Fibroblast of villous mesenchyme (primary cell): ENCODE measurements at regions not wholly inside any gene's neighbourhood (a gene's known extent, or its start where the extent isn't known, plus 50 kb on each side); places are given as distances from the start of the nearest gene placed in this dataset.

ENCODE experiments used
- DNase-seq: peaks from one replicate; pipeline ENCODE4 v3.0.0-alpha.2; 2010; ENCODE audit warnings: low read depth
- H3K4me3 ChIP-seq: 2 replicates; pipeline ENCODE4 v1.5.1; 2011; ENCODE audit warnings: low read depth, mild to moderate bottlenecking, low read length
- TF ChIP-seq, protein P1 (sequence below): IDR thresholded peaks from 2 replicates; pipeline ENCODE4 v1.5.1; 2012; ENCODE audit warnings: low read depth, mild to moderate bottlenecking, low read length; ENCODE audit not compliant: insufficient read depth

DNA sequence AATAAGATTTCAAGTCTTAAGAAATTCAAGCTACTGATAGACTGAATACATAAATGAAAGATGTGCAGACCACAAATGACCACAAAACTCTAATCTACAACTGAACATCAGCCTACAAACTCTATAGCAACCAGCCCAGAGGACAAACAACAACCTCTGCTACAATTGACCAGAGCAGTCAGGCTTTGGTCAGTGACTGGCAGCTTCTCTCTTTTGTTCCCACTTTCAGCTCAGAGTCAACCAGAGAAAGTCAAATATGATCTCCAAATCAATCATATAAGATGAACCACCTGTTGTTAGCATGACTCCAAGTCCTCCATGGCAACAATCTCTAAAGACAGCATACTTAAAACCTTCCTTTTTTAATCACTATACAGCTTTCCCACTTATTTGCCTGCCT, 996.2 kb downstream of the SUCLG1 start:
- no peak for DNase-seq
- TF ChIP-seq, protein P1, sequence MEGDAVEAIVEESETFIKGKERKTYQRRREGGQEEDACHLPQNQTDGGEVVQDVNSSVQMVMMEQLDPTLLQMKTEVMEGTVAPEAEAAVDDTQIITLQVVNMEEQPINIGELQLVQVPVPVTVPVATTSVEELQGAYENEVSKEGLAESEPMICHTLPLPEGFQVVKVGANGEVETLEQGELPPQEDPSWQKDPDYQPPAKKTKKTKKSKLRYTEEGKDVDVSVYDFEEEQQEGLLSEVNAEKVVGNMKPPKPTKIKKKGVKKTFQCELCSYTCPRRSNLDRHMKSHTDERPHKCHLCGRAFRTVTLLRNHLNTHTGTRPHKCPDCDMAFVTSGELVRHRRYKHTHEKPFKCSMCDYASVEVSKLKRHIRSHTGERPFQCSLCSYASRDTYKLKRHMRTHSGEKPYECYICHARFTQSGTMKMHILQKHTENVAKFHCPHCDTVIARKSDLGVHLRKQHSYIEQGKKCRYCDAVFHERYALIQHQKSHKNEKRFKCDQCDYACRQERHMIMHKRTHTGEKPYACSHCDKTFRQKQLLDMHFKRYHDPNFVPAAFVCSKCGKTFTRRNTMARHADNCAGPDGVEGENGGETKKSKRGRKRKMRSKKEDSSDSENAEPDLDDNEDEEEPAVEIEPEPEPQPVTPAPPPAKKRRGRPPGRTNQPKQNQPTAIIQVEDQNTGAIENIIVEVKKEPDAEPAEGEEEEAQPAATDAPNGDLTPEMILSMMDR, result no peak
- no peak overlapping the region for H3K4me3 ChIP-seq

DNA sequence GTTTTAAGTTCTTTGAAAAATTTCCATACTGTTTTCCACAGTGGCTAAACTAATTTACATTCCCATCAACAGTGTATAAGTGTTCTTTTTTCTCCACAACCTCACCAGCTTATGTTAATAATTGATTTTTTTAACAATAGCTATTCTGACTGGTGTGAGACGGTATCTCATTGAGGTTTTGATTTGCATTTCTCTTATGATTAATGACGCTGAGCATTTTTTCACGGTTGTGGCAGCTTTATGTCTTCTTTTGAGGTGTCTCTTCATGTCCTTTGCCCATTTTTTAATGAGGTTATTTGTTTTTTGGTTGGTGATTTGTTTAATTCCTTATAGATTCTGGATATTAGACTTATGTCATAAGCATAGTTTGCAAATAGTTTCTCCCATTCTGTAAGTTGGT, 997.9 kb downstream of the SUCLG1 start:
- no peak for DNase-seq
- H3K4me3 ChIP-seq, result no peak overlapping the region
- TF ChIP-seq, protein P1, result no peak

DNA sequence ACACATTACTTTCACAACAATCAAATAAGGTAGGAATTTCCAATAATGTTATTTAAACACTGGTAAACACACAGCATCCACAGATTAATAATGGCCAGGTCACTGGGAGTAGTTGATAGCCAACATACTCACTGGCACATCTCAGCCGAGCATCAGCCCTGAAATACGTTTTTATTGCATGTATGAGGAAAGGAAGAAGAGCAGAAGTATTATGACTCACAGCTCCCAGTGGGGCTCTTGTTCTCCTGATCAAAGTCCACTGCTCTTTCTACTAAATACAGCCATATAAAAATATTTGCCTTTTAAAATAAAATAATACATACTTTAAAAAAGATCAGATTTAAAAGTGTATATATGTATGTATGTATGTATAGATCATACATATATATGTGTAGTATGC, 999.6 kb downstream of the SUCLG1 start:
- no peak overlapping the region for H3K4me3 ChIP-seq
- no peak for DNase-seq
- TF ChIP-seq, protein P1, result no peak

DNA sequence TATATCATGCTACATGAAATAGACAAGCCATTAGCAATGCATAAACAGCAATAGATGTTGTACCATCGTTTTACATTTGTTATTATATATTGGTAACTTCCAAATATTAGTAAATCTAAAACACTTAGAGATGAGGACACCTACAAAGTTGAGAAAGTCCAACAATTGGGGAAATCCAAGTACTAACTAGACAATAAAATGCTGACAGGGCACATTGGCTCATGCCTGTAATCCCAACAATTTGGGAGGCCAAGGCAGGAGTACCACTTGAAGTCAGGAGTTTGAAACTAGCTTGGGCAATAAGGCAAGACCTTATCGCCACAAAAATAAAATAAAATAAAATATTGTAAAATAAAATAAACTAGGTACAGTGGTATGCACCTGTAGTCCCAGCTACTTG, 1023.1 kb downstream of the SUCLG1 start:
- DNase-seq, result no peak
- TF ChIP-seq, protein P1, result no peak
- H3K4me3 ChIP-seq, result no peak overlapping the region

DNA sequence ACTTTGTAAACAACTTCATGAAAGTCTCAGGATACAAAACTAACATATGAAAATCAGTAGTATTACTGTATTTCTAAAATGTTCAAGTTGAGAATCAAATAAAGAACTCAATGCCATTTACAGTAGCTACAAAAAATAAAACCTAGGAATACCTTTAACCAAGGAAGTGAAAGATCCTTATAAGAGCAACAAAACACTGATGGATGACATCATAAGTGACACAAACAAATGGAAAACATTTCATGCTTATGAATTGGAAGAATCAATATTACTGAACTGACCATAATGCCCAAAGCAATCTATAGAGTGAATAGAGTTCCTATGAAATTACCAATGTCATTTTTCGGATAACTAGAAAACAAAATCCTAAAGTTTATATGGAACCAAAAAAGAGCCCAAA, 1038.1 kb downstream of the SUCLG1 start:
- H3K4me3 ChIP-seq, result no peak overlapping the region
- no peak for DNase-seq
- TF ChIP-seq, protein P1, result no peak

DNA sequence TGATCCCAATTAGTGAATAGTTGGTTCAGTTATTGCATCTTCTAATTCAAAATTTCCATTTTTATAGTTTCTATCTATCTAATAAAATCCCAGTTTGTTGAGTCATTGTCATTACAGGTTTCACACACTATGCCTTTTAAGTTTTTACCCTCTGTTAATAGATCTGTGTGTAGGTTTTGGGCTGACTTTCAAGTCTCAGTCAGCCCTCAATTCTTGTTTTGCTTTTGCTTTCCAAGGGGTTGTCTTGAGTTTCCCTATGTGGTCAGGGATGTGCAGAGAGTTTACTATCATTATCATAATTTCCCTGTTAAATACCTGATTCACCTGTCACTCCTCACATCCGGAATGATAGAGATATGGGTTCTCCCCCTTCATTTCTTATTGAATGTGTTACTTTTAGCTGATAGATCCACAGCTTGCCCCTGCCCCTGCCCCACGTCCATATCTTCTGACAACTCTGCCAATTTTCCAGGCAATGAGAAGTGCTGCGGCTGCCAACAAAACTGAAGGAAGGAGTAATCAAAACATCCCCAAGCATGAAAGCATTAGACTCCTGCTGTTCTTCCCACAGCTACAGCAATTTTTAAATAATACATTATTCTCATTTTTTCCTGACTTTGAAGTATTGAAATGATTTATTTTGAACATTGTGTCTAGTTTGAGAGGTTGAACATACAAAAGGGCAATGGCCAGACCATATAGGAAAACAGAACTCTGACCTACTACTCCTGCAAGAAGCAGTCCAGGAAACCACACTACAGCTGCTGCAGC, 1064.8 kb downstream of the SUCLG1 start:
- TF ChIP-seq, protein P1, result no peak
- H3K4me3 ChIP-seq, result no peak overlapping the region
- DNase-seq, result no peak

DNA sequence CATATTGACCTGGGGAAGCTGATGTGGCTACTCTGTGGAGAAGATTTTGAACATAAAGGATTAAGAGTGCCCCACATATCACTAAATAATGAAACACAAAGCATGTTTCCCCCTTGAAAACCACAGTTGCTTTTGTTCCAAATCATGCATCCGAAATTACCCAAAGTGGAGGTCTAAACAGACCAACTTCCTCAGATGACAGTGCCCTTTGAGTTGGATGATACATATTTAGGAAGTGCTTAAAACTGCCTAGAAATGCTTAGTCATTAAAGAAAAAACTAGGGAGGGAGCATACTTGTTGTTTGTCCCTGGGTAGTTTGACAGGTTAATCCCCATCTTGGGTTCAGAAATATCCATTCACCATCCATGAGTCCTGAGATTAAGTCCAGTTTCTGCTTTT, 1070.3 kb downstream of the SUCLG1 start:
- TF ChIP-seq, protein P1, result no peak
- H3K4me3 ChIP-seq, result no peak overlapping the region
- DNase-seq, result no peak
